Type B pancreatic cell (in vitro differentiated cells): ENCODE measurements at regions not wholly inside any gene's neighbourhood (a gene's known extent, or its start where the extent isn't known, plus 50 kb on each side); places are given as distances from the start of the nearest gene placed in this dataset.
A peak's percentile ranks its signal among the peaks of the same experiment; 100 is the strongest.

Experiments used
- DNase-seq: peaks from one replicate; pipeline ENCODE4 v3.0.0; 2021; ENCODE audit warnings: mixed read lengths; ENCODE audit not compliant: unreplicated experiment; ENCODE audit errors: extremely low spot score
- H3K27ac Mint-ChIP-seq: 2 replicates; pipeline ENCODE4 v1.8.0; 2021; ENCODE audit warnings: mild to moderate bottlenecking, mixed read lengths
- H3K27me3 Mint-ChIP-seq: 2 replicates; pipeline ENCODE4 v1.8.0; 2021; ENCODE audit warnings: mixed read lengths
- H3K36me3 Mint-ChIP-seq: 2 replicates; pipeline ENCODE4 v1.8.0; 2021; ENCODE audit warnings: mixed read lengths
- H3K4me1 Mint-ChIP-seq: one replicate; pipeline ENCODE4 v1.8.0; 2021; ENCODE audit warnings: mixed read lengths; ENCODE audit not compliant: unreplicated experiment
- H3K4me3 Mint-ChIP-seq: 2 replicates; pipeline ENCODE4 v1.8.0; 2021; ENCODE audit warnings: mild to moderate bottlenecking, mixed read lengths
- H3K9me3 Mint-ChIP-seq: 2 replicates; pipeline ENCODE4 v1.8.0; 2021; ENCODE audit warnings: mixed read lengths
- TF ChIP-seq, protein P1 (sequence below): fragments of 200-600 bp; sonication (generic); conservative IDR thresholded peaks from 2 replicates; pipeline ENCODE4 v1.5.0; 2021; ENCODE audit warnings: antibody characterized with exemption, mild to moderate bottlenecking

- no peak for DNase-seq
- no peak overlapping the region for H3K4me3 Mint-ChIP-seq
- peaks cover 44% of the 10 kb centered on the region for H3K4me1 Mint-ChIP-seq
- H3K9me3 Mint-ChIP-seq: no peaks in the 10 kb centered on the region
- no peak overlapping the region for H3K27ac Mint-ChIP-seq
- no peaks in the 10 kb centered on the region for H3K36me3 Mint-ChIP-seq
- TF ChIP-seq, protein P1, sequence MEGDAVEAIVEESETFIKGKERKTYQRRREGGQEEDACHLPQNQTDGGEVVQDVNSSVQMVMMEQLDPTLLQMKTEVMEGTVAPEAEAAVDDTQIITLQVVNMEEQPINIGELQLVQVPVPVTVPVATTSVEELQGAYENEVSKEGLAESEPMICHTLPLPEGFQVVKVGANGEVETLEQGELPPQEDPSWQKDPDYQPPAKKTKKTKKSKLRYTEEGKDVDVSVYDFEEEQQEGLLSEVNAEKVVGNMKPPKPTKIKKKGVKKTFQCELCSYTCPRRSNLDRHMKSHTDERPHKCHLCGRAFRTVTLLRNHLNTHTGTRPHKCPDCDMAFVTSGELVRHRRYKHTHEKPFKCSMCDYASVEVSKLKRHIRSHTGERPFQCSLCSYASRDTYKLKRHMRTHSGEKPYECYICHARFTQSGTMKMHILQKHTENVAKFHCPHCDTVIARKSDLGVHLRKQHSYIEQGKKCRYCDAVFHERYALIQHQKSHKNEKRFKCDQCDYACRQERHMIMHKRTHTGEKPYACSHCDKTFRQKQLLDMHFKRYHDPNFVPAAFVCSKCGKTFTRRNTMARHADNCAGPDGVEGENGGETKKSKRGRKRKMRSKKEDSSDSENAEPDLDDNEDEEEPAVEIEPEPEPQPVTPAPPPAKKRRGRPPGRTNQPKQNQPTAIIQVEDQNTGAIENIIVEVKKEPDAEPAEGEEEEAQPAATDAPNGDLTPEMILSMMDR: no peak
- H3K27me3 Mint-ChIP-seq: no peaks in the 10 kb centered on the region
These were observed 145.4 kb downstream of the SNX10 start for GRCh38 chr7:26437003-26437532.

DNA sequence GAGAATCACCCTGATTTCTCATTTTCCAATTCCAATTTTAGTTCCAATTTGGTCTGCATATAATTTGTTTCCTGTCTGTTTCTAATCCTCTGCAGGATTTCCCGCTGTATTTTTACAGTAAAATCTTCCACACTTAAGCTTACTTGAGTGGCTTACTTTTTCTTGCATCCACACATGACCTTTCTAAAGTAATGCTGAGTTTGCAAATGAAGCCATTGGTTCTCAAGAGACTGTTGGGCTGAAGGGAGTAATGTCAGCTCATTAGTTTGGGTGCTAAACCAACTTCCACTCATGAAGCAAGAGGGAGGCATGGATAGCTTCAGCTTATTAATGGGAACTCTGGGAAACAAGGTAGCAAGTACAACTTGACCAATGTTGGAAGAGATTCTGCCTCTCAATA is 146.4 kb downstream of the SNX10 start:
- H3K27me3 Mint-ChIP-seq: no peaks in the 10 kb centered on the region
- H3K36me3 Mint-ChIP-seq: no peaks in the 10 kb centered on the region
- no peaks in the 10 kb centered on the region for H3K9me3 Mint-ChIP-seq
- no peak for DNase-seq
- TF ChIP-seq, protein P1: no peak
- peaks cover 44% of the 10 kb centered on the region for H3K4me1 Mint-ChIP-seq
- H3K27ac Mint-ChIP-seq: no peak overlapping the region
- no peak overlapping the region for H3K4me3 Mint-ChIP-seq

DNA sequence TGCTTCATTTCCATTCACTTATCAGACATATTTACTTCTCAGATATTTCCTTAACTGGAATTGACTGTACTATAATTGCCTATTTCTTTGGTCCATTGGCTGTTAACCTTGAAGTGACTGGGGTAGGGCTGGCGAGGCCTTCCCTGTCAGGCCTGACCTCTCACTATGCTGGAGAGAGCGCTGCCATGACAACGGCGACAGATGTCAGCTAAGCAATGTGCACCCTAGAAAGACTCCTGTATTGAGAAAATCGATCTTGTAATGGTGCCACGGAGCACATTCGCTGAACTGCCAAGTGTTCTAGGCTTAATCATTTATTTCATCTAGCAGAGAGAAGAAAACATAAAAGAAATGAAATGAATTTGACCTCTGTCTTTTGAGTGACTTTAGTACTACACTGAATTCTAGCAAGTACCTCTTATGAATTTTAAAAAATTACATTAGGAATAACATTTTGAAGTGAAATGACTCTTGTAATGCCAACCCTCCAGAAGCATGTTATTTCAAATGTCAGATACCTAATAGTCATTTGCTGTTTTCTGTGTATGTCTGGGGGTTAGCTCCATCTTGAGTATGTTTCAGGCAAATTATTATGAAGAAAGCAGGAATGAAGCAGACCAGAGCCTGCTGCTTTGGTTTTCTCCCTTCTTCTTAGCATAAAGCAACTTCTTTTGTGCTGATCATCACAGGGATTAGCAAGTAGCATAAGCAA is 148.0 kb downstream of the SNX10 start:
- H3K9me3 Mint-ChIP-seq: no peaks in the 10 kb centered on the region
- H3K4me3 Mint-ChIP-seq: peak overlapping the region; percentile 30
- no peaks in the 10 kb centered on the region for H3K36me3 Mint-ChIP-seq
- peak overlapping the region; percentile 49 for H3K27ac Mint-ChIP-seq
- TF ChIP-seq, protein P1: no peak
- no peak for DNase-seq
- H3K4me1 Mint-ChIP-seq: peaks cover 44% of the 10 kb centered on the region
- no peaks in the 10 kb centered on the region for H3K27me3 Mint-ChIP-seq

- Mint-ChIP-seq H3K4me3 (peak overlapping the region; percentile 39), H3K27ac (no peak overlapping the region), H3K36me3 (no peaks in the 10 kb centered on the region), H3K27me3 (no peaks in the 10 kb centered on the region), H3K4me1 (peaks cover 44% of the 10 kb centered on the region), H3K9me3 (no peaks in the 10 kb centered on the region)
- TF ChIP-seq, protein P1: no peak
- DNase-seq: no peak
These were observed 148.8 kb downstream of the SNX10 start for GRCh38 chr7:26440233-26441001.

- peak overlapping the region; percentile 52 for H3K27ac Mint-ChIP-seq
- no peaks in the 10 kb centered on the region for H3K27me3 Mint-ChIP-seq
- H3K4me1 Mint-ChIP-seq: peaks cover 44% of the 10 kb centered on the region
- TF ChIP-seq, protein P1: no peak
- H3K36me3 Mint-ChIP-seq: no peaks in the 10 kb centered on the region
- no peak for DNase-seq
- peak overlapping the region; percentile 7 for H3K4me3 Mint-ChIP-seq
- no peaks in the 10 kb centered on the region for H3K9me3 Mint-ChIP-seq
These were observed 149.4 kb downstream of the SNX10 start for GRCh38 chr7:26441002-26441521.
